ENCODE measurements at regions not wholly inside any gene's neighbourhood (a gene's known extent, or its start where the extent isn't known, plus 50 kb on each side); places are given as distances from the start of the nearest gene placed in this dataset.
"Not testable (repeated sequence)": the region's sequence is repeated elsewhere in the genome, so short reads cannot be mapped to it uniquely, and the experiment has no call there.

DNA sequence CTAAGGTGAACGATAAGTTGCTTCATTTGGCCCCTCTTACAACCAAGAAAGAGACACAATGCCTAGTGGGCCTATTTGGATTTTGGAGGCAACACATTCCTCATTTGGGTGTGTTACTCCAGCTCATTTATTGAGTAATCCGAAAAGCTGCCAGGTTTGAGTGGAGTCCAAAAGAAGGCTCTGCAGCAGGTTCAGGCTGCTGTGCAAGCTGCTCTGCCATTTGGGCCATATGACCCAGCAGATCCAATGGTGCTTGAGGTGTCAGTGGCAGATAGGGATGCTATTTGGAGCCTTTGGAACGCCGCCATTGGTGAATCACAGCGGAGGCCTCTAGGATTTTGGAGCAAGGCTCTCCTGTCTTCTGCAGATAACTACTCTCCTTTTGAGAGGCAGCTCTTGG lies 176.4 kb downstream of the AKR1D1 start:
- TF ChIP-seq, protein P1, sequence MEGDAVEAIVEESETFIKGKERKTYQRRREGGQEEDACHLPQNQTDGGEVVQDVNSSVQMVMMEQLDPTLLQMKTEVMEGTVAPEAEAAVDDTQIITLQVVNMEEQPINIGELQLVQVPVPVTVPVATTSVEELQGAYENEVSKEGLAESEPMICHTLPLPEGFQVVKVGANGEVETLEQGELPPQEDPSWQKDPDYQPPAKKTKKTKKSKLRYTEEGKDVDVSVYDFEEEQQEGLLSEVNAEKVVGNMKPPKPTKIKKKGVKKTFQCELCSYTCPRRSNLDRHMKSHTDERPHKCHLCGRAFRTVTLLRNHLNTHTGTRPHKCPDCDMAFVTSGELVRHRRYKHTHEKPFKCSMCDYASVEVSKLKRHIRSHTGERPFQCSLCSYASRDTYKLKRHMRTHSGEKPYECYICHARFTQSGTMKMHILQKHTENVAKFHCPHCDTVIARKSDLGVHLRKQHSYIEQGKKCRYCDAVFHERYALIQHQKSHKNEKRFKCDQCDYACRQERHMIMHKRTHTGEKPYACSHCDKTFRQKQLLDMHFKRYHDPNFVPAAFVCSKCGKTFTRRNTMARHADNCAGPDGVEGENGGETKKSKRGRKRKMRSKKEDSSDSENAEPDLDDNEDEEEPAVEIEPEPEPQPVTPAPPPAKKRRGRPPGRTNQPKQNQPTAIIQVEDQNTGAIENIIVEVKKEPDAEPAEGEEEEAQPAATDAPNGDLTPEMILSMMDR (IDR thresholded peaks at IDR 0.05), result not testable (repeated sequence)
- TF ChIP-seq POLR2A (IDR thresholded peaks at IDR 0.05), result not testable (repeated sequence)
